Right cardiac atrium (tissue), 5 donors: ENCODE measurements at regions not wholly inside any gene's neighbourhood (a gene's known extent, or its start where the extent isn't known, plus 50 kb on each side); places are given as distances from the start of the nearest gene placed in this dataset.
"Not testable (repeated sequence)": the region's sequence is repeated elsewhere in the genome, so short reads cannot be mapped to it uniquely, and the experiment has no call there.

Experiments used
- ATAC-seq, 2 donors: fragments of 200-7000 bp; cut with Tn5 transposase; one replicate each; pipeline versions ENCODE4 v1.8.0 to v1.9.1; 2020; ENCODE audit warnings: moderate library complexity in 2 of 2, mild to moderate bottlenecking in 1 of 2
- DNase-seq, 3 donors: peaks; one replicate each; pipeline ENCODE4 v3.0.0-alpha.2; 2020
- H3K27ac ChIP-seq: one replicate; pipeline ENCODE4 v1.5.1; 2013; ENCODE audit warnings: mild to moderate bottlenecking, low read length, control low read depth, moderate library complexity
- H3K27me3 ChIP-seq: one replicate; pipeline ENCODE4 v1.6.1; 2013; ENCODE audit not compliant: control insufficient read depth, insufficient read depth
- H3K4me1 ChIP-seq: one replicate; pipeline ENCODE4 v1.6.1; 2013; ENCODE audit warnings: low read length; ENCODE audit not compliant: control insufficient read depth, insufficient read depth
- H3K4me3 ChIP-seq: one replicate; pipeline ENCODE4 v1.5.1; 2013; ENCODE audit warnings: low read length, control low read depth
- H3K9me3 ChIP-seq: one replicate; pipeline ENCODE4 v1.6.1; 2013; ENCODE audit warnings: low read length; ENCODE audit not compliant: control insufficient read depth
- WGBS: extraction: QIAGEN DNeasy Blood & Tissue Kit; methylation state at CpG from one replicate; pipeline ENCODE4 v1.1.7; 2013; 5-methylcytosine and 5-hydroxymethylcytosine counted together
- intact Hi-C, 4 donors: fragments of 100-400 bp; cut with DNase I; formaldehyde crosslinking; loops; one replicate each; pipeline versions ENCODE4 v1.11.0 to v1.14.0; 2022 to 2023
- donor health status: healthy with polysubstance abuse.
- donor health status: DM: no; HTN: yes; CAD: no.
- donor health status: DM: no; HTN: no; CAD: no.
- donor health status: DM: no; HTN: yes; CAD: no; lungs with severe emphysema.
- donor health status: DM: yes; HTN: yes; CAD: no.

DNA sequence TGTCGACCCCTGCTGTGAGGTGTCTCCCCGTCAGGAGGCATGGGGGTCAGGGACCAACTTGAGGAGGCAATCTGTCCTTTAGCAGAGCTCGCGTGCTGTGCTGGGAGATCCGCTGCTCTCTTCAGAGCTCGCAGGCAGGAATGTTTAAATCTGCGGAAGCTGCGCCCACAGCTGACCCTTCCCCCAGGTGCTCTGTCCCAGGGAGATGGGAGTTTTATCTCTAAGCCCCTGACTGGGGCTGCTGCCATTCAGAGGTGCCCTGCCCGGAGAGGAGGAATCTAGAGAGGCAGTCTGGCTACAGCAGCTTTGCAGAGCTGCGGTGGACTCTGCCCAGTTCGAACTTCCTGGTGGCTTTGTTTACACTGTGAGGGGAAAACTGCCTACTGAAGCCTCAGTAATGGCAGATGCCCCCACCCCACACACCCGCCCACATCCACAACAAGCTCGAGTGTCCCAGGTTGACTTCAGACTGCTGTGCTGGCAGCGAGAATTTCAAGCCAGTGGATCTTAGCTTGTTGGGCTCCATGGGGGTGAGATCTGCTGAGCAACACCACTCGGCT lies 133.1 kb downstream of the CENPC start:
- H3K4me3 ChIP-seq, DNase-seq, H3K27me3 ChIP-seq, ATAC-seq, H3K9me3 ChIP-seq, H3K4me1 ChIP-seq, intact Hi-C loops, H3K27ac ChIP-seq: not testable (repeated sequence)
- WGBS, result 83% methylated on average over 15 of the region's 15 CpGs

DNA sequence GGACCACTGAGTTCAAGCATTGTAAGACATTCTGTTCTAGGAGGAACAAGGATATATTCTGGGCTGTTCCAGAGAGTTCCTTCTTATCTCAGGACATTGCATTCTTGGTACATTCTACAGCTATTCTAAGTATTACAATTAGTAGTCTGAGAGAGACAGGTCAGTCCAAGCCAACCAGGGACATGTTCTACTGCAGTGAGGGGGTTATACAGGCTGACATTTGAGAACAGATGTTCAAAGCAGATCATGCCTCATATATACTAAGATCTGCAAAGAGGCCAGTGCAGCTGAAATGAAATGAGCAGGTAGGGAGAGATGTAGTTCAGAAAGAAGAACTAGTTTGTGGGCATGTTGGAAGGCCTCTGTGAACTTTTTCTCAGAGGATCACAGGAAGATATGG lies 142.0 kb downstream of the CENPC start:
- Histone ChIP-seq H3K27me3 (no peaks in the 10 kb centered on the region), H3K9me3 (no peaks in the 10 kb centered on the region), H3K4me3 (no peak overlapping the region), H3K27ac (no peak overlapping the region), H3K4me1 (no peaks in the 10 kb centered on the region)
- intact Hi-C loops, result no loop called here
- DNase-seq, result no peak
- no peak for ATAC-seq

DNA sequence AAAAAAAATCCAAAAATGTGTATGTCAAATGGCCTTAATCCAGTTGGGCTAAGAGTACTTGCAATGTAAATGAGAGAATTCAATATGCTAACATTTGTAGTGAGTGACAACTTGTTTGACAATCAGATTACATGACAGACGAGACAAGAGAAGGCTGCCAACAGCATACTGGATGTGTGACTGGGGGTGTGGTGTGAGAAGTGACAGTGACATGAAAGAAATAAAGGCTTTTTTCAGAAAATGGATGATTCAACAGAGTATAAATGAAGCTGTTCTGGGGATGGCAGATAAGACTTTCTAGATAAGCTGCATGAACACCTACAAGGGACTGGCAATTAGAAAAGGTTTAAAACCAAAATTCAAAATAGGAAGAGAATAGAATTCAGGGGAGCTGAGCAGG lies 143.4 kb downstream of the CENPC start:
- 29% methylated on average over 1 of the region's 1 CpG for WGBS
- no peaks in the 10 kb centered on the region for H3K27me3 ChIP-seq

DNA sequence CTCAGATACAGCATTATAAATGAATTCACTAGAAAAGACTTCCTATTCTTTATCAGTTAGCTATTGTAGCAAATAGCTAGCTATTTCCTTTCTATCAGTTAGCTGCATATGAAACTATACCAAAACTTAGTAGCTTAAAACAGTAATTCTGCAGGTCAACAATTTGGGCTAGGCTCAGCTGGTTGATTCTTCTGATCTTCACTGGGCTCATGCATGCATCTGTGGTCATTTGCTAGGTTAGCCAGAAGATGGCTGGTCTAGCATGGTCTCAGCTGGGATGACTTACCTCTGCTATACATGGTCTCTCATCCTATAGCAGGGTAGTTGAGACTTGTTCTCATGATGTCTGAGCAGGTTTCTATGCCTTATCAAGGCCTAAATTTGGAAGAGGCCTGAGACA lies 147.4 kb downstream of the CENPC start:
- no peak overlapping the region for H3K27ac ChIP-seq
- H3K4me3 ChIP-seq, result no peak overlapping the region
- DNase-seq, result no peak
- no peak for ATAC-seq
- no peaks in the 10 kb centered on the region for H3K4me1 ChIP-seq
- intact Hi-C loops, result no loop called here
- no peaks in the 10 kb centered on the region for H3K9me3 ChIP-seq
- H3K27me3 ChIP-seq, result no peaks in the 10 kb centered on the region

More for the DNA sequence above, 143.4 kb downstream of the CENPC start:
- H3K4me1 ChIP-seq, result no peaks in the 10 kb centered on the region
- no peak for ATAC-seq
- no peak overlapping the region for H3K4me3 ChIP-seq
- no peak overlapping the region for H3K27ac ChIP-seq
- intact Hi-C loops, result no loop called here
- no peak for DNase-seq
- no peaks in the 10 kb centered on the region for H3K9me3 ChIP-seq

DNA sequence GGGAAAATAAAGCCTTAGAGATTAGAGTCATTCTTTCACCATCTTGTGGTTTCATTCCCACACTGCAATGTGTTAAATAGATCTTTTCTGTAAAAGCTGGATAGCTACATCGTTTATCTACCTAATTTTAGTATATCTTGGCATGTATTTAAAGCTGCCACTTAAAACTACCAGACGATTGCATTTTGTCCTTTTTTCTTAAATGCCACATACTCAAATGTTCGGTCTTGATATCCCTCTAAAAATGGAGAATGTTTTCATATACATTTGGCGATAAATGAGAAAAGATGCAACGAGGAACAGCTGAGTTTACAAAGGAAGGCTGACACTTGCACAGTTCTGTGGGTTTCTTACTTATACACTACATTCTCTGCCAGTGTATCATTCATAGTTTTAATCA lies 148.3 kb downstream of the CENPC start:
- WGBS, result 67% methylated on average over 5 of the region's 5 CpGs
- Histone ChIP-seq H3K27me3 (no peaks in the 10 kb centered on the region), H3K4me1 (no peaks in the 10 kb centered on the region), H3K27ac (no peak overlapping the region), H3K9me3 (no peaks in the 10 kb centered on the region), H3K4me3 (no peak overlapping the region)
- ATAC-seq (no peak), DNase-seq (no peak)
- intact Hi-C loops, result no loop called here

DNA sequence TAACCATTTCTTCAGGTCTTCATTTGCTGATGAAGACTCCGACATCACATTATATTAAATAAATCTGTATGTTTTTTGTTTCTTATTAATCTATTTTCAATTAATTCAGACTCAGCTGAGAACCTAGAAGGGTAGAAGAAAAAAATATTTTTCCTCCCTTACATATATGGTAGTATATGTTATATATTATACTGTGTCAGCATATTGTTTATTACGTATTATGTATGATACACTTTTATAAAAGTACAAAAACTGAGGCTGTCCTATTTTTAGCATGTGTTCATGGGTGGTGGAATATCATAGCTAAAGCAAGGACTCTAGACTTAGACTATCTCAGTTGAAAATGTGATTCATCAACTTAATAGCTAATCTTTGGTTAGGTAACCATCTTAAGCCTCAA lies 149.3 kb downstream of the CENPC start:
- no peak for ATAC-seq
- intact Hi-C loops, result no loop called here
- 91% methylated on average over 2 of the region's 2 CpGs for WGBS
- Histone ChIP-seq H3K27me3 (no peaks in the 10 kb centered on the region), H3K4me3 (no peak overlapping the region), H3K27ac (no peak overlapping the region), H3K4me1 (no peaks in the 10 kb centered on the region), H3K9me3 (no peaks in the 10 kb centered on the region)
- DNase-seq, result no peak

DNA sequence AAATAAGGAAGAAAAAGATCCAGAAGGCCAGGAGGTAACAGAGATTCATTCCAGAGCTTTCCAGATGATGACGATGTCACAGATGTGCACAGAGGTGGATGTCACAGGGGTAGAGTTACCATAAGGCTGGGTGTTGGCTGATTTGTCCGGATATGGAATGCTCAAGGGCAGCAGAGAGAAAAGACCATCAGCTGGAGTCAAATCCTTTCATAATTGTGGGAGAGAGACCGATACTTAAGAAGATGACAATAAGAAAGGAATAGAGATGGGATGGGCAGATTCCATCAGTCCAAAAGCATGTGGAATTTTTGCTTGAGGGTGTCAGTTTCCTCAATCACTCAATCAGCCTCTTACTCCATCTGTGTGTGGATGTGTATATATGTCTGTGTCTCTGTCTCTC lies 150.4 kb downstream of the CENPC start:
- Histone ChIP-seq H3K9me3 (no peaks in the 10 kb centered on the region), H3K4me3 (no peak overlapping the region), H3K27ac (no peak overlapping the region), H3K27me3 (no peaks in the 10 kb centered on the region), H3K4me1 (no peaks in the 10 kb centered on the region)
- WGBS, result 74% methylated on average over 3 of the region's 3 CpGs
- intact Hi-C loops, result no loop called here
- ATAC-seq (no peak), DNase-seq (no peak)

DNA sequence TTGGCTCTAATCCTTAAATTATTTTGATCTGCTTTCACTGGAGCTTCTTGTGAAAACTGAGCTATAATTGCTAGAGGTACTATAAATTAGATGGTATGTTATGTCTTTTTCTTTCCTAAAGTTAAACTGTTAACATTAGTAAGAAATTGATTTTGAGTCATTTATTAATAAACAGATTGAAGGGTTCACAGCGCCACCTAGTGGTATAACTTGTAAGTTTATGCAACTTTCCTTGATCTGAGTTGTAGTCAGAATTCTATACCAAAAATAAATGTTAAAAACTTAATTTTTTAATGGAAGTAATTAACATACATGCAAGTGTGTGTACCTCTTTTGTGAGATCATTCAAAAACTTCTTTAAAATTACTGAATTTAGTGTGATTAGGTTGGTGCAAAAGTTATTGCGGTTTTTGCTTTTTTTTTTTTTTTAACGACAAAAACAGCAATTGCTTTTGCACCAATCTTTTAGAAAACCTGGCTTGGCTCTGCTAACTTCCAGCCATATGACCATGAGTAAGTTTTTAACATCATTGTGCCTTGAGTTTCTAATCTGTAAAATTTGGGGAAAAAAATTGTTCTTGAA lies 151.5 kb downstream of the CENPC start:
- DNase-seq, result no peak
- Histone ChIP-seq H3K4me3 (no peak overlapping the region), H3K9me3 (no peaks in the 10 kb centered on the region), H3K27me3 (no peaks in the 10 kb centered on the region), H3K27ac (no peak overlapping the region), H3K4me1 (no peaks in the 10 kb centered on the region)
- no peak for ATAC-seq
- intact Hi-C loops, result no loop called here
- 59% methylated on average over 3 of the region's 3 CpGs for WGBS

DNA sequence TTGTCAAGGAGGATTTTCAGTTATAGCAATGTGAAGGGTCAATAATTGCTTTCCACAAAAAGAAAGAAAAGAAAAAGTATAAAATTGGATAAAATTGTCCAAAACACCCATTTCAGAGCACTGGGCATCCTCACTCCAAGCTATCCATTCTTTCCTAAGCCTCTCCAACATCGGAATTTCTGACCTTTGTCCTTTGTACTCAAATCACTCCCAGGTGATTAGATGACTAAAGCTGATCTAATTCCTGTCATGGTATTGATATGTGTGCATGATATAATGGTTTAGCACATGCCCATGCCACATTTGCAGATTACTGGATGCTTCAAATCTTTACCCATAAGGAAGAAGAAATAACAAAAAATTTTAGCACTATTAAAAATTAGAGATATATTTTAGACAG lies 152.3 kb downstream of the CENPC start:
- Histone ChIP-seq H3K9me3 (no peaks in the 10 kb centered on the region), H3K4me1 (no peaks in the 10 kb centered on the region), H3K4me3 (no peak overlapping the region), H3K27me3 (no peaks in the 10 kb centered on the region), H3K27ac (no peak overlapping the region)
- no peak for ATAC-seq
- DNase-seq, result no peak
- WGBS, result 58% methylated on average over 1 of the region's 1 CpG
- intact Hi-C loops, result no loop called here

DNA sequence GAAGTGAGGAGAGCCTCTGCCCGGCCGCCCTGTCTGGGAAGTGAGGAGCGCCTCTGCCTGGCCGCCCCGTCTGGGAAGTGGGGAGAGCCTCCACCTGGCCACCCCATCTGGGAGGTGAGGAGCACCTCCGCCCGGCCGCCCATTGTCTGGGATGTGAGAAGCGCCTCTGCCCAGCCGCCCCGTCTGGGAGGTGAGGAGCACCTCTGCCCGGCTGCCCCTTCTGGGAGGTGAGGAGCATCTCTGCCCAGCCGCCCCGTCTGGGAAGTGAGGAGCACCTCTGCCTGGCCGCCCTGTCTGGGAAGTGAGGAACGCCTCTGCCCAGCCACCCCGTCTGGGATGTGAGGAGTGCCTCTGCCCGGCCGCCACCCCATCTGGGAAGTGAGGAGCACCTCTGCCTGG lies 163.9 kb downstream of the CENPC start:
- intact Hi-C loops, H3K27ac ChIP-seq, H3K27me3 ChIP-seq, H3K4me1 ChIP-seq, ATAC-seq, H3K4me3 ChIP-seq, H3K9me3 ChIP-seq: not testable (repeated sequence)
- 93% methylated on average over 19 of the region's 19 CpGs for WGBS
- DNase-seq, result peak in 1 of 3 donors; percentile 21

DNA sequence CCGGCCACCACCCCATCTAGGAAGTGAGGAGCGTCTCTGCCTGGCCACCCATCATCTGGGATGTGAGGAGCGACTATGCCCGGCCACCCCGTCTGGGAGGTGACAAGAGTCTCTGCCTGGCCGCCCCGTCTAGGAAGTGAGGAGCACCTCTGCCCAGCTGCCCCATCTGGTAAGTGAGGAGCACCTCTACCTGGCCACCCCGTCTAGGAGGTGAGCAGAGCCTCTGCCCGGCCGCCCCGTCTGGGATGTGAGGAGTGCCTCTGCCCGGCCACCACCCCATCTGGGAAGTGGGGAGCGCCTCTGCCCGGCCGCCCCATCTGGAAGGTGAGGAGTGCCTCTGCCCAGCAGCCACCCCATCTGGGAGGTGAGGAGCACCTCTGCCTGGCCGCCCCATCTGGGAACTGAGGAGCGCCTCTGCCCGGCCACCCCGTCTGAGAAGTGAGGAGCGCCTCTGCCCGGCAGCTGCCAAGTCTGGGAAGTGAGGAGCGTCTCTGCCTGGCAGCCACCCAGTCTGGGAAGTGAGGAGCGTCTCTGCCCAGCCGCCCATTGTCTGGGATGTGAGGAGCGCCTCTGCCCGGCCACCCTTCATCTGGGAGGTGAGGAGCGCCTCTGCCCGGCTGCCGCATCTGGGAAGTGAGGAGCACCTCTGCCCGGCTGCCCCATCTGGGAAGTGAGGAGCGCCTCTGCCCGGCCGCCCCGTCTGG lies 164.4 kb downstream of the CENPC start:
- ATAC-seq, H3K27ac ChIP-seq, intact Hi-C loops, H3K4me3 ChIP-seq, H3K27me3 ChIP-seq, H3K9me3 ChIP-seq, H3K4me1 ChIP-seq: not testable (repeated sequence)
- DNase-seq, result peak in 2 of 3 donors; percentile 43 to 51
- 90% methylated on average over 34 of the region's 34 CpGs for WGBS
